ENCODE measurements at regions not wholly inside any gene's neighbourhood (a gene's known extent, or its start where the extent isn't known, plus 50 kb on each side); places are given as distances from the start of the nearest gene placed in this dataset.

- DNase-seq (ENCODE audit: low read depth, low spot score): no peak
- TF ChIP-seq, protein P1, sequence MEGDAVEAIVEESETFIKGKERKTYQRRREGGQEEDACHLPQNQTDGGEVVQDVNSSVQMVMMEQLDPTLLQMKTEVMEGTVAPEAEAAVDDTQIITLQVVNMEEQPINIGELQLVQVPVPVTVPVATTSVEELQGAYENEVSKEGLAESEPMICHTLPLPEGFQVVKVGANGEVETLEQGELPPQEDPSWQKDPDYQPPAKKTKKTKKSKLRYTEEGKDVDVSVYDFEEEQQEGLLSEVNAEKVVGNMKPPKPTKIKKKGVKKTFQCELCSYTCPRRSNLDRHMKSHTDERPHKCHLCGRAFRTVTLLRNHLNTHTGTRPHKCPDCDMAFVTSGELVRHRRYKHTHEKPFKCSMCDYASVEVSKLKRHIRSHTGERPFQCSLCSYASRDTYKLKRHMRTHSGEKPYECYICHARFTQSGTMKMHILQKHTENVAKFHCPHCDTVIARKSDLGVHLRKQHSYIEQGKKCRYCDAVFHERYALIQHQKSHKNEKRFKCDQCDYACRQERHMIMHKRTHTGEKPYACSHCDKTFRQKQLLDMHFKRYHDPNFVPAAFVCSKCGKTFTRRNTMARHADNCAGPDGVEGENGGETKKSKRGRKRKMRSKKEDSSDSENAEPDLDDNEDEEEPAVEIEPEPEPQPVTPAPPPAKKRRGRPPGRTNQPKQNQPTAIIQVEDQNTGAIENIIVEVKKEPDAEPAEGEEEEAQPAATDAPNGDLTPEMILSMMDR (IDR thresholded peaks at IDR 0.05; ENCODE audit: insufficient read depth, low read length, missing control alignments): no peak
- CTCF ChIA-PET: no interaction called here
- POLR2A ChIA-PET: no interaction called here
- no peak overlapping the region for H3K4me3 ChIP-seq (ENCODE audit: low read depth, low read length)
Observed at GRCh38 chr12:20309504-20310148, 58.7 kb upstream of the PDE3A start.

GRCh38 chr12:20314328-20314727 is 54.0 kb upstream of the PDE3A start:
- no peak overlapping the region for H3K4me3 ChIP-seq (ENCODE audit: low read depth, low read length)
- DNase-seq (ENCODE audit: low read depth, low spot score): peak; percentile 75
- TF ChIP-seq, protein P1 (IDR thresholded peaks at IDR 0.05; ENCODE audit: insufficient read depth, low read length, missing control alignments): no peak
- CTCF ChIA-PET: interaction anchor here (0.8 to 0.9 kb wide), 2 partner anchors 10 to 54 kb away, joined by 3 read pairs; partner anchors contain the start of gene PDE3A
- POLR2A ChIA-PET: no interaction called here

- CTCF ChIA-PET: no interaction called here
- no peak overlapping the region for H3K4me3 ChIP-seq (ENCODE audit: low read depth, low read length)
- TF ChIP-seq, protein P1 (IDR thresholded peaks at IDR 0.05; ENCODE audit: insufficient read depth, low read length, missing control alignments): no peak
- POLR2A ChIA-PET: no interaction called here
- no peak for DNase-seq (ENCODE audit: low read depth, low spot score)
Observed at GRCh38 chr12:20317554-20317953, 50.8 kb upstream of the PDE3A start.
